B cell (primary cell): ENCODE measurements at regions not wholly inside any gene's neighbourhood (a gene's known extent, or its start where the extent isn't known, plus 50 kb on each side); places are given as distances from the start of the nearest gene placed in this dataset.

ENCODE experiments used
- EZH2 ChIP-seq: IDR thresholded peaks from 2 replicates; pipeline ENCODE4 v1.6.1; 2012; ENCODE audit warnings: borderline replicate concordance, low read depth, mild to moderate bottlenecking, moderate library complexity, low read length; ENCODE audit not compliant: insufficient read depth, poor library complexity, severe bottlenecking
- TF ChIP-seq, protein P1 (sequence below): fragments of 200-600 bp; IDR thresholded peaks from one replicate; pipeline ENCODE4 v1.8.0; 2022; ENCODE audit warnings: antibody characterized with exemption, mild to moderate bottlenecking

DNA sequence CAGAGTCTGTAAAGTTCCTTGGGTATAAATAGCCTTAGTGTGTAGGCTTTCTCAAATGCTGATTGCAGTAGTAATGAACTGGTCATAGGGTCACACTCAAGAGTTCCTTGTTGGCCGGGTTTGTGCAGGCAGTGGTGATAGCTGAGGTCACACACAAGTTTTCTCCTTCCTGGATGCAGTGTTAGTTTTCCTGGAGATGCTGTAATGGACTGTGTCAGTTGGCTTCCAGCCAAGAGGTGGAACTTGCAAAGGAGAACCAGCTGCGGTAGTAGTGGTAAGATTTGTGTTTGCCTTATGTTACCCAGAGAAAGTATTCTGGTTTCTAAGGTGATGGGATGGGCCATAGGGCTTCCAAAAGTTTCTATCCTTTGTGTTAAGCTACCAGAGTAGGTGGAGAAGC, 409.8 kb upstream of the FRG1 start:
- no peak for TF ChIP-seq EZH2
- TF ChIP-seq, protein P1, sequence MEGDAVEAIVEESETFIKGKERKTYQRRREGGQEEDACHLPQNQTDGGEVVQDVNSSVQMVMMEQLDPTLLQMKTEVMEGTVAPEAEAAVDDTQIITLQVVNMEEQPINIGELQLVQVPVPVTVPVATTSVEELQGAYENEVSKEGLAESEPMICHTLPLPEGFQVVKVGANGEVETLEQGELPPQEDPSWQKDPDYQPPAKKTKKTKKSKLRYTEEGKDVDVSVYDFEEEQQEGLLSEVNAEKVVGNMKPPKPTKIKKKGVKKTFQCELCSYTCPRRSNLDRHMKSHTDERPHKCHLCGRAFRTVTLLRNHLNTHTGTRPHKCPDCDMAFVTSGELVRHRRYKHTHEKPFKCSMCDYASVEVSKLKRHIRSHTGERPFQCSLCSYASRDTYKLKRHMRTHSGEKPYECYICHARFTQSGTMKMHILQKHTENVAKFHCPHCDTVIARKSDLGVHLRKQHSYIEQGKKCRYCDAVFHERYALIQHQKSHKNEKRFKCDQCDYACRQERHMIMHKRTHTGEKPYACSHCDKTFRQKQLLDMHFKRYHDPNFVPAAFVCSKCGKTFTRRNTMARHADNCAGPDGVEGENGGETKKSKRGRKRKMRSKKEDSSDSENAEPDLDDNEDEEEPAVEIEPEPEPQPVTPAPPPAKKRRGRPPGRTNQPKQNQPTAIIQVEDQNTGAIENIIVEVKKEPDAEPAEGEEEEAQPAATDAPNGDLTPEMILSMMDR: no peak
